ENCODE measurements at regions not wholly inside any gene's neighbourhood (a gene's known extent, or its start where the extent isn't known, plus 50 kb on each side); places are given as distances from the start of the nearest gene placed in this dataset.
A peak's percentile ranks its signal among the peaks of the same experiment; 100 is the strongest.

DNA sequence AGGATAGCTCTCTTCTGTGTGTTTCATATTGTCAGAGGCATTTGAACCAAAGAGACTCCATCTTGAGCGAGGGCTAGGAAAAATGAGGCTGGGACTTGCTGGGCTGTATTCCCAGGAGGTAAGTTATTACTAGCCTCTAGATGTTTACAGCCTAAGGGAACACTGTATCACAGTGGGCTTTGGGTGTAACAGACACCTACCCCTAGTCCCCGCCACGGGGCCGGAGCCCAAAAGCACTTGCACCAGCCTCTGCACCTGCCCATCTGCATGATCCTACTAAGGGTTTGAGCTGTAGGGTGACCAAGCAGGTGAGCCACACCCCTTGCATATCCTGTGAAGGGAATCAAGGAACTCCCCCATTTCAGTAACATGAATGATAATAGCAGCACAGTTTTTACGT, 1972.2 kb downstream of the OLFM4 start (continued):
- TF ChIP-seq CEBPB (IDR thresholded peaks at IDR 0.05; ENCODE audit: low read depth, low read length) (no peak), YY1 (IDR thresholded peaks at IDR 0.05; ENCODE audit: low read depth, low read length) (peak; percentile 54; the same call in 1 of the 2 replicates), SIN3A (conservative IDR thresholded peaks at IDR 0.05 in 1 of 2, IDR thresholded peaks at IDR 0.05 in 1 of 2; ENCODE audit: low read depth in 1 of 2, low read length in 2 of 2) (no peak)

Measured in H1 (cell line).